Kidney epithelial cell (primary cell): ENCODE measurements at regions not wholly inside any gene's neighbourhood (a gene's known extent, or its start where the extent isn't known, plus 50 kb on each side); places are given as distances from the start of the nearest gene placed in this dataset.

Experiments
- DNase-seq: peaks from one replicate; pipeline ENCODE4 v3.0.0-alpha.2; 2010; ENCODE audit warnings: low read depth
- H3K27me3 ChIP-seq: 2 replicates; pipeline ENCODE4 v1.6.0; 2011; ENCODE audit warnings: low read length; ENCODE audit not compliant: control insufficient read depth, insufficient read depth
- H3K36me3 ChIP-seq: 2 replicates; pipeline ENCODE4 v1.5.1; 2011; ENCODE audit warnings: low read length; ENCODE audit not compliant: control insufficient read depth, insufficient read depth
- H3K4me3 ChIP-seq: 2 replicates; pipeline ENCODE4 v1.5.1; 2011; ENCODE audit warnings: low read depth, mild to moderate bottlenecking, control low read depth, low read length
- CTCF ChIP-seq: IDR thresholded peaks from 2 replicates; pipeline ENCODE4 v1.5.1; 2011; ENCODE audit warnings: mild to moderate bottlenecking, moderate library complexity, low read length, control low read depth, inconsistent platforms; ENCODE audit not compliant: insufficient read depth, poor library complexity, severe bottlenecking

GRCh38 chr18:68220458-68220857 is 494.4 kb downstream of the TMX3 start:
- Histone ChIP-seq H3K4me3 (no peak overlapping the region), H3K27me3 (no peaks in the 10 kb centered on the region), H3K36me3 (no peaks in the 10 kb centered on the region)
- no peak for TF ChIP-seq CTCF
- no peak for DNase-seq

- TF ChIP-seq CTCF, result no peak
- H3K4me3 ChIP-seq, result no peak overlapping the region
- no peaks in the 10 kb centered on the region for H3K27me3 ChIP-seq
- DNase-seq, result no peak
- H3K36me3 ChIP-seq, result no peaks in the 10 kb centered on the region
These were observed 495.0 kb downstream of the TMX3 start for GRCh38 chr18:68219872-68220271.

- no peaks in the 10 kb centered on the region for H3K36me3 ChIP-seq
- H3K27me3 ChIP-seq, result no peaks in the 10 kb centered on the region
- no peak overlapping the region for H3K4me3 ChIP-seq
- no peak for TF ChIP-seq CTCF
- DNase-seq, result no peak
These were observed 495.6 kb downstream of the TMX3 start for GRCh38 chr18:68219274-68219673.

- DNase-seq, result no peak
- no peak for TF ChIP-seq CTCF
These were observed 499.0 kb downstream of the TMX3 start for GRCh38 chr18:68215931-68216330.

GRCh38 chr18:68186039-68186438 is 528.9 kb downstream of the TMX3 start:
- Histone ChIP-seq H3K4me3 (no peak overlapping the region), H3K27me3 (no peaks in the 10 kb centered on the region), H3K36me3 (no peaks in the 10 kb centered on the region)
- no peak for TF ChIP-seq CTCF
- no peak for DNase-seq

More at GRCh38 chr18:68215931-68216330, 499.0 kb downstream of the TMX3 start:
- Histone ChIP-seq H3K36me3 (no peaks in the 10 kb centered on the region), H3K4me3 (no peak overlapping the region), H3K27me3 (no peaks in the 10 kb centered on the region)

- Histone ChIP-seq H3K4me3 (no peak overlapping the region), H3K27me3 (no peaks in the 10 kb centered on the region), H3K36me3 (no peaks in the 10 kb centered on the region)
- DNase-seq, result no peak
- no peak for TF ChIP-seq CTCF
These were observed 533.0 kb downstream of the TMX3 start for GRCh38 chr18:68181956-68182355.
